ENCODE measurements at regions not wholly inside any gene's neighbourhood (a gene's known extent, or its start where the extent isn't known, plus 50 kb on each side); places are given as distances from the start of the nearest gene placed in this dataset.

DNA sequence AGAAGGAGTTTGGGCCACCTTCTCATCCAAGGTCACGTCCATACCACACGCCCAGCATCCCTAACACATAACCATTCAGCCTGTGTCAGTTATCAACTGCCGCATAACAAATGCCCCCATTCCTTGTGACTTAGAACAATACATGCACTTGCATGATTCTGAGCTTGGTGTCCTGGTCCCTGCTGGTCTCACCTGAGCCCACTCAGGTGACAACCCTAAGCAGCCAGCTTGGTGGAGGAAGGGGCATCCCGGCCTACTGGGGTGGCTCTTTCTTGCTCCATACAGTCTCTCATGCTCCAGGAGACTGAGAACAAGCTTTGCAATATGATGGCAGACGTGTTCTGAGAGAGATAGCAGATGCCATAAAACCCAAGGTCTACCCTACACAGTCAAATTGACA is 1276.9 kb downstream of the TBC1D22A start:
- no peaks in the 10 kb centered on the region for H3F3A ChIP-seq (ENCODE audit: low read length, unreplicated experiment)
- H3K79me2 ChIP-seq (ENCODE audit: low read length), result no peaks in the 10 kb centered on the region
- TF ChIP-seq, protein P1, sequence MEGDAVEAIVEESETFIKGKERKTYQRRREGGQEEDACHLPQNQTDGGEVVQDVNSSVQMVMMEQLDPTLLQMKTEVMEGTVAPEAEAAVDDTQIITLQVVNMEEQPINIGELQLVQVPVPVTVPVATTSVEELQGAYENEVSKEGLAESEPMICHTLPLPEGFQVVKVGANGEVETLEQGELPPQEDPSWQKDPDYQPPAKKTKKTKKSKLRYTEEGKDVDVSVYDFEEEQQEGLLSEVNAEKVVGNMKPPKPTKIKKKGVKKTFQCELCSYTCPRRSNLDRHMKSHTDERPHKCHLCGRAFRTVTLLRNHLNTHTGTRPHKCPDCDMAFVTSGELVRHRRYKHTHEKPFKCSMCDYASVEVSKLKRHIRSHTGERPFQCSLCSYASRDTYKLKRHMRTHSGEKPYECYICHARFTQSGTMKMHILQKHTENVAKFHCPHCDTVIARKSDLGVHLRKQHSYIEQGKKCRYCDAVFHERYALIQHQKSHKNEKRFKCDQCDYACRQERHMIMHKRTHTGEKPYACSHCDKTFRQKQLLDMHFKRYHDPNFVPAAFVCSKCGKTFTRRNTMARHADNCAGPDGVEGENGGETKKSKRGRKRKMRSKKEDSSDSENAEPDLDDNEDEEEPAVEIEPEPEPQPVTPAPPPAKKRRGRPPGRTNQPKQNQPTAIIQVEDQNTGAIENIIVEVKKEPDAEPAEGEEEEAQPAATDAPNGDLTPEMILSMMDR (conservative IDR thresholded peaks at IDR 0.05; ENCODE audit: low read depth, low read length), result no peak
- TF ChIP-seq EZH2 (IDR thresholded peaks at IDR 0.05; ENCODE audit: low read length, unreplicated experiment) (no peak), EZH2phosphoT487 (IDR thresholded peaks at IDR 0.05; ENCODE audit: borderline replicate concordance, low read length) (no peak)
- CTCF ChIA-PET, result no interaction called here
- H3K27ac ChIP-seq (ENCODE audit: low read length), result no peak overlapping the region
- no peak overlapping the region for H2AFZ ChIP-seq (ENCODE audit: low read length)
- POLR2A ChIA-PET (ENCODE audit: unreplicated experiment), result no interaction called here
- H3K4me3 ChIP-seq (ENCODE audit: low read length), result no peak overlapping the region
- intact Hi-C loops (cut with micrococcal nuclease), result no loop called here
- H3K9ac ChIP-seq (ENCODE audit: low read length), result no peak overlapping the region
- H3K9me2 ChIP-seq (replicated peaks; ENCODE audit: low read length), result no peaks in the 10 kb centered on the region
- H3K27me3 ChIP-seq (ENCODE audit: low read length), result peaks cover 8% of the 10 kb centered on the region; the same call in 1 of the 2 replicates
- no peak for ATAC-seq
- H3K9me3 ChIP-seq (ENCODE audit: low read length), result no peaks in the 10 kb centered on the region
- H4K20me1 ChIP-seq (ENCODE audit: low read length), result no peaks in the 10 kb centered on the region
- H3K4me1 ChIP-seq (ENCODE audit: insufficient read depth, low read length), result no peaks in the 10 kb centered on the region
- no peak overlapping the region for H3K4me2 ChIP-seq (ENCODE audit: low read length)
- no peak for DNase-seq
- no TSS peak for BruUV-seq (replicated peaks)
- H3K36me3 ChIP-seq (ENCODE audit: low read depth, low read length), result no peaks in the 10 kb centered on the region

DNA sequence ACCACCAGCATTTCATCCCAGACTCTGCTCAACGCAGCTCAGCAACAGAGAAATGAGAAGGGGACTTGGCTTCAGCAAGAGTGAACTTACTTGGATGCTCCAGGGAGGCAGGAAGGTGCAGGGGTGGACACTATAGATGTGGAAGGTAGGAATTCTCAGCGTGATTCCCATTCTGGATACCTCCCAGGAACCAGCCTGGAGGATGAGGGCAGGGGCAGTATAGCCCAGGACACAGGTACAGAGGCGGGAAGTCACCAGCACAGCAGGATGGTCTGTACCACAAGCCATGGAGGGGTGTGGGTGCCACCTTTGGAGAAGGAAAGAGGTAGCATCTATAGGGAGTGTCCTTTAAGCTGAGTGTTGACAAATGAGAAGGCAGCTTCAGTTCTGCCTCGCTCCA is 1275.2 kb downstream of the TBC1D22A start:
- Histone ChIP-seq H3K9me2 (replicated peaks; ENCODE audit: low read length) (no peaks in the 10 kb centered on the region), H4K20me1 (ENCODE audit: low read length) (no peaks in the 10 kb centered on the region), H3K4me2 (ENCODE audit: low read length) (no peak overlapping the region), H3K4me1 (ENCODE audit: insufficient read depth, low read length) (no peaks in the 10 kb centered on the region), H3K9me3 (ENCODE audit: low read length) (no peaks in the 10 kb centered on the region), H3K9ac (ENCODE audit: low read length) (no peak overlapping the region), H3K79me2 (ENCODE audit: low read length) (no peaks in the 10 kb centered on the region), H3K4me3 (ENCODE audit: low read length) (no peak overlapping the region), H2AFZ (ENCODE audit: low read length) (no peak overlapping the region), H3F3A (ENCODE audit: low read length, unreplicated experiment) (no peaks in the 10 kb centered on the region), H3K27ac (ENCODE audit: low read length) (no peak overlapping the region), H3K36me3 (ENCODE audit: low read depth, low read length) (no peaks in the 10 kb centered on the region), H3K27me3 (ENCODE audit: low read length) (peaks cover 8% of the 10 kb centered on the region; the same call in 1 of the 2 replicates)
- TF ChIP-seq EZH2 (IDR thresholded peaks at IDR 0.05; ENCODE audit: low read length, unreplicated experiment) (no peak), EZH2phosphoT487 (IDR thresholded peaks at IDR 0.05; ENCODE audit: borderline replicate concordance, low read length) (no peak)
- TF ChIP-seq, protein P1 (conservative IDR thresholded peaks at IDR 0.05; ENCODE audit: low read depth, low read length), result no peak
- ATAC-seq (no peak), DNase-seq (no peak)
- BruUV-seq (replicated peaks), result no TSS peak
- intact Hi-C loops (cut with micrococcal nuclease), result no loop called here
- CTCF ChIA-PET, result no interaction called here
- POLR2A ChIA-PET (ENCODE audit: unreplicated experiment), result no interaction called here

DNA sequence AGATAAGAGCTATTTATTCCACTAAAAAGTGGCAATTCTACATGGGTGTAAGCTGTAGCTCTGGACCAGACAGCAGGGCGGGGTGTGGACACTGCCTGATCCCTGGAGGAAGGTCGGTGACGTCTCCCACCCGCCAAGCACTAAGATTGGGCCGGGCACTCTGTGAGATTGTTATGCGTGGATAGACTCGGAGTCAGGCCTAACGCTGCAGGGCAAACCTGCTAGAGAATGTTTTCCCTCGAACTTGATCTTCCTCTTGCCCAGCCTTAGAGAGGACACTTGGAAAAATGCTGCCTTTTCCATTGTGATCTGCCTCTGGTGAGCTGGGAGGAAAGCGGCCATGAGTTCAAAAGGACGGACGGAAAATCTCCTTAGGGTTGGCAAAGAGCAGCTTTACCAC is 1273.4 kb downstream of the TBC1D22A start:
- Histone ChIP-seq H3K4me1 (ENCODE audit: insufficient read depth, low read length) (no peaks in the 10 kb centered on the region), H3K9me2 (replicated peaks; ENCODE audit: low read length) (no peaks in the 10 kb centered on the region), H3K79me2 (ENCODE audit: low read length) (no peaks in the 10 kb centered on the region), H3K27me3 (ENCODE audit: low read length) (peaks cover 8% of the 10 kb centered on the region; the same call in 1 of the 2 replicates), H3F3A (ENCODE audit: low read length, unreplicated experiment) (no peaks in the 10 kb centered on the region), H2AFZ (ENCODE audit: low read length) (no peak overlapping the region), H4K20me1 (ENCODE audit: low read length) (no peaks in the 10 kb centered on the region), H3K4me2 (ENCODE audit: low read length) (no peak overlapping the region), H3K9me3 (ENCODE audit: low read length) (no peaks in the 10 kb centered on the region), H3K4me3 (ENCODE audit: low read length) (no peak overlapping the region), H3K36me3 (ENCODE audit: low read depth, low read length) (no peaks in the 10 kb centered on the region), H3K27ac (ENCODE audit: low read length) (no peak overlapping the region), H3K9ac (ENCODE audit: low read length) (no peak overlapping the region)
- no TSS peak for BruUV-seq (replicated peaks)
- TF ChIP-seq, protein P1 (conservative IDR thresholded peaks at IDR 0.05; ENCODE audit: low read depth, low read length), result no peak
- intact Hi-C loops (cut with micrococcal nuclease), result no loop called here
- POLR2A ChIA-PET (ENCODE audit: unreplicated experiment), result no interaction called here
- CTCF ChIA-PET, result no interaction called here
- ATAC-seq (no peak), DNase-seq (no peak)

All from PC-3 (cell line).